ENCODE measurements at regions not wholly inside any gene's neighbourhood (a gene's known extent, or its start where the extent isn't known, plus 50 kb on each side); places are given as distances from the start of the nearest gene placed in this dataset.

GRCh38 chr15:39313467-39313866, 267.4 kb upstream of the THBS1 start:
- DNase-seq (ENCODE audit: low spot score) = no peak

GRCh38 chr15:39313881-39314280, 267.0 kb upstream of the THBS1 start:
- no peak for DNase-seq (ENCODE audit: low spot score)

DNA sequence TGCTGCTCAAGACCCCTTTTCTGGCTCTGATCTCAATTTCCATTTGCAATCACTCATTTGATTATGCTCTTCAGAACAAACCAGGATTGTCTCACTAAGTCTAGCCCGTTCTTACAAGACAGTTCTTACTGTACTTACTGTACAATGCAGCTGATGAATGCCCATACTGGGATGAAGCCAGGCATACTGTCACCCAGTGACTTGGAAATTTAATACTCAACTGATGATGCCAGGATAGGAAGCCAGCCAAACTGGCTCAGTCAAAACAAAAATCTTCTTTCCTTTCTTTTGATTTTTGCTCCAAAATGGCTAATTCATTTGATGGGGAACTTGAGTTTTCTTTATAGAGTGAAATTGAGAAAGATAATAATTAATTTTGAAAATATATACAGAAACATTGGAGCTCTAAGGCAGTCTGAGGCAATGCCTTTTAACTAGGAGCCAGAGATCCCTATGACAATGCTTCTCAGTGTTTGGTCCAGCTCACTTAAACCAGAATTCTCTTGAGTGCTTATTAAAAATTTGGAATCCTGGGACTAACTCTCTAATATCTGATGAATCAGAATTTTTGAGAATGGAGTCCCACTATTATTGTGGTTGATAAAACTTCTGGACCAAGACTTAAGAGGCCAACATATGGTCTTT, 265.6 kb upstream of the THBS1 start:
- no peak for DNase-seq (ENCODE audit: low spot score)

- DNase-seq (ENCODE audit: low spot score) = no peak
Observed at GRCh38 chr15:39317225-39317624, 263.7 kb upstream of the THBS1 start.

GRCh38 chr15:39318231-39318630, 262.6 kb upstream of the THBS1 start:
- DNase-seq (ENCODE audit: low spot score) = no peak

DNA sequence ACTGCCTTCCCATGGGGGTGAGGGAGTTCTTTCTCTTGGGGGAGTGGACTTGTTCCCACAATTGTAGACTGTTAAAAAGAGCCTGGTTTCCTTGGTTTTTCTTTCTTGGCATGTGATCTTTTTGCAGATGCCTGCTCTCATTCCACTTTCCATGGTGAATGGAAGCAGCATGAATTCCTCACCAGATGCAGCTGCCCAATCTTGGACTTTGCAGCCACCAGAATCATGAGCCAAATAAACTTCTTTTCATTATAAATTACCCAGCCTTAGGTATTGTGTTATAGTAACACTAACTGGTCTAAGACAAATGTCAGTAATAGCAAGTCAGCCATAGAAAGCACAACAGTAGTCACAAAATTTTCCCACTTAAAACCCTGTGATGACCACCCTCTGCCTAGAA, 260.5 kb upstream of the THBS1 start:
- DNase-seq (ENCODE audit: low spot score) = no peak

DNA sequence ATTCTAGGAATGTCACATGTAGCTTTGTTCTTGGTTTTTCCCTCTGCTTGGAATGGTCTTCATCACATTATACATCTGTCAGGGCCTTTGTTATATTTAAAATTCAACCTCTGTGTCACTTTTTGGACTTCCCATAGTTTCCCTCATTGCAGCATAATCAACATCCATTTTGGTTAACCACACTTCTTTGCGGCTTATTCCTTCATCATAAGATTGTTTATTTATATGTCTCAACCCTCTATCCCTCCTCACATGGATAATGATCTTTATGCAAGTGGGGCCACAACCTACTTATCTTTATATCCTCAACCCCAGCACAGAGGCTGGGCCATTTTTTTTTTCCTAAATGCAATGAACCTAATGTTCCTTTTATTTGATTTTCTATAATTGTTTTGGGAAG, 260.0 kb upstream of the THBS1 start:
- no peak for DNase-seq (ENCODE audit: low spot score)

DNA sequence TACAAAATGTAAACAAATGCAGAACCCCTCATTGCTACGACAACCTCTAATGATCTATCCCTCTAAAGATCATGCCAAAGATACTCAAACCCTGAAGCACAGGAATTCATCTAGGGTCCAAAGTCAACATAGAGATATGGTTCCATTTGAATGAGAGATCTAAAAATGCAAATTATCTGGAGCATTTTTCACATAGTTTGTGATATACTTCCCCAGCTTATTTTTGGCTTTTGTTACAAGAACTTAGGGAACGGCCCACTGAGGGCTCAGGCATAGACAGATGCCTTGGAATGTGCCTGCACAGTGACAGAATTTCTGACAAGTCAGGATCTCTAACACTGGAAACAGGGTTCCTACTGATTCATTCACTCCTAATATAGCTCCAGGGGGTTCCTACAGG, 258.9 kb upstream of the THBS1 start:
- DNase-seq (ENCODE audit: low spot score) = no peak

DNA sequence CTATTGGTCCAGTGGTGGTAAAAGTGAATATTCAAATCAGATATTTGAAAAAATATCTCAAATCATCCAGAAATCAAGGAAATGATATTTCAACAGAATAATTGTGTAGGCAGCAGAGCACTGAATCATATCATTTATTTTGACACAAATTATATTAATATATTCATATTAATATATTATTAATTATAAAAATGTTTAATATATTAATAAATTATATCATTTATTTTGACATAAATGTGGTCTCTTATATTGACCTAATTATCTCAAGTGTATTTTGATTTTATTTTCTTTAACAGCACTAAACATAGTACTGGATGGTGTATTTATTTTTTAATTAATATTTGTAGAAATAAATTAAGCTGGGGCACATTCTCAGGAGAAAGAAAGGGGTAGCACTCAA, 257.7 kb upstream of the THBS1 start:
- DNase-seq (ENCODE audit: low spot score) = no peak

GRCh38 chr15:39323706-39324105, 257.2 kb upstream of the THBS1 start:
- DNase-seq (ENCODE audit: low spot score) = no peak

DNA sequence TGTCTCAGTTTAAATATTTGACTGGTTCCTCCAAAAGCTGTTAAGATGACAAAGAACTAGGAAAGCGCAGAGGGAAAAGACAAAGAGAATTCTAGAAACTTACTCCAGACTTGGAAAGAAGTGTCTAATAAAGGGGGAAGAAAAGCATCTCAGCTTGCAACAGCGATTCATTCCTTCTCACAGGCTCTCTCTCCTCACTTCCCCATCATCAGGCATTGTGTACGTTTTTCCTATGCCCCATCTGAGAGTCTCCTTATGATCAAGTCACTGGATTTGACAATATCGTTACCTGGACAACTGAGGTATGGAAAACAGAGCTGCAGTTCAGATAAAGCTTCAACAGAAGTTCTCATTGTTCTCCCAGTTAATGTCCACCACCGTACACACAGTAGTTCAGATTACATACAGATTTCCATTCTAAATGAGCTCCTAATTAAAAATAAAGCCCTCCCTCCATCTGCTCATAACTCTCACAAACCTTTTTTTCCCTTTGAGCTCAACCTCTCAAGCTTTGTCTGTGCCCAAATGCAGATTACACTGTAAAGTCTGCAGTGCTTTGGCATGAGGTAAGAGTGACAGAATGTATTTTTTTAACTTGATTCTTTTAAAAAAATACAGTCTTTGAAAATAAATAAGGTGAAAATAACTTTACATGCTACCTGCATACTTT, 254.4 kb upstream of the THBS1 start:
- DNase-seq (ENCODE audit: low spot score) = no peak

DNA sequence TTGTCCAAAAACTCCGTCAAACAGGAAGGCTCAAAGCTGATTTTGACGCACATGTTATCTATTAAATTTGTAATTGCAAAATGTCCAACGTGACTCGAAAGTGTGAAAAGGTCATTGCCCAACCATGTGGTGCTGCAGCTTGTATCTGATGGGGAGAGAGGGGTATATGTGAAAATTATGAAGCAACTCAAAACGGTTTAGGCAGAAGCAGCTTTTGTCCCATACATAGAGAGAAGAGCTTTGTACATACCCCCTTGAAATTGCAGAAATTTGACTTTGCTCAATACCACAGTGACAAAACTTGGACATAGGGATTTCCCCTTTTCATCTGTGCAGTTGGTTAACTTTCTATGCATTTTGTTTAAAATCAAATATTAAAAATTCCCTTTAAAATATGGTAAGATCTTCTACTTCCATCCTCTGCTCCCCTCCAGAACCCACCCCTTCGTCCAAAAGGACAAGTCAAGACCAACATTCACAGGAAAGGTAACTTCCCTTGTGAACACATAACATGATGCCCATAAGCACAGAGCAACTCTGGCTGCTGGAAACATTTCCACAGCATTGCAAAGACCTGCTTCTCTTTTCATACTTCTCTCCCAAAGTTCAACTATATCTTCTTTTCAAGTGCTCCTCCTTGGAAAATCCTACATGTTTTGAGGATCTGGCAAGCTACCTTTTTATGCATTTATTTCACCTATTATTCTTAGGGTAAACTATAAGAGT, 253.7 kb upstream of the THBS1 start:
- no peak for DNase-seq (ENCODE audit: low spot score)

- DNase-seq (ENCODE audit: low spot score) = no peak
Observed at GRCh38 chr15:39330061-39330460, 250.8 kb upstream of the THBS1 start.

GRCh38 chr15:39331584-39331983, 249.3 kb upstream of the THBS1 start:
- no peak for DNase-seq (ENCODE audit: low spot score)

- no peak for DNase-seq (ENCODE audit: low spot score)
Observed at GRCh38 chr15:39332846-39333245, 248.0 kb upstream of the THBS1 start.

- no peak for DNase-seq (ENCODE audit: low spot score)
Observed at GRCh38 chr15:39333393-39333792, 247.5 kb upstream of the THBS1 start.

- no peak for DNase-seq (ENCODE audit: low spot score)
Observed at GRCh38 chr15:39333896-39334295, 247.0 kb upstream of the THBS1 start.

- DNase-seq (ENCODE audit: low spot score) = no peak
Observed at GRCh38 chr15:39336926-39337325, 244.0 kb upstream of the THBS1 start.

- DNase-seq (ENCODE audit: low spot score) = no peak
Observed at GRCh38 chr15:39338251-39338650, 242.6 kb upstream of the THBS1 start.

DNA sequence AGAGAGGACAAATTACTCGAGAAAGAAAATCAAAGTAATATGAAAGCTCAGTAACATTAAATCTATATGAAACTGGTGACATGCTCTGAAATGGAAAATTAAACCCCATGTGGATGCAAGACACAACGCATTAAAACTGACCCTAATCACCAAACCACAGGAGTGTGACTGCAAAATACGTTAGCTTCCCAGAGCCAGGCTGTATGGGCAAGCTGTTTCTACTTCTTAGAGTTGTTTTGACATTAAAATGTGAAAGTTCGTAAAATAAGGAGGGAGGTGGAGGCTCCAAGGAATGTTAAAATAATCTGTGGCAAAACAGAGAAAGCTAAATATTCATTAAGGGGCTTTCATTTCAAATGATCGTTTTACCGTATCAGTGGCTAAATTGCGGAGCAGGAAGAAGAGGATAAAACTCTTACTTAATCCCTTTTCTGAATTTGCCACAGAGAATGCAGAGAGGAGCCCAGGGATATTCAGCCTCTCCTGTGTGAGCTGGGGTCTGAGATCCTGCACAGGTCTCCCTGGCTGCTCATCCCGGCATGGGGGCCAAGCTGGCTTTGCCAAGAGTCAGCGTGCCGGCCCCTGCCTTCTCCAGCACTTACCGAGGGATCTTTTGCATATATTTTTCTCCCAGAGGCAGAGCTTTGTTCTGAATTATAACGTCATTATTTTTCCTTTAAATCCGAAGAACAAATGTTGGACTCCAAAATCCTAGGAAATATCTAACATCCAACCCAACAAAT, 239.8 kb upstream of the THBS1 start:
- no peak for DNase-seq (ENCODE audit: low spot score)

- DNase-seq (ENCODE audit: low spot score) = no peak
Observed at GRCh38 chr15:39344662-39345141, 236.2 kb upstream of the THBS1 start.

DNA sequence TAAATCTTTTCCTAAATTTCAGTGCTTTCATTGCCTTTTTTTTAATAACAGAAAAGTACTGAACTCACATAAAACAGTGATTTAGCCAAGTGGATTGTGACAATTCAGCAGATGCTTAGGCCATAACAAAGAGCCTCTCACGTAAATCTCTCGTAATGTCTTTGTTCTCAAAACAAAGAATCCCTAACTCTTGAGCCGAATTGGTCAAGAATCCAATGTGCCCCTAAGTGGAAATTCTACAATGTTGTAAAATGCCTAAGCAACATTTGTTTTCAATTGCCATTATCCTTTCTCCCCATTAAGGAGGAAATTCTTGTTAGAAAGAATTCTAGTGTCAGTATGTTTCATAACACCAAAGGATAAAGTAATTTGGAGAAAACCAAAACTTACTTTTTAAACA, 235.7 kb upstream of the THBS1 start:
- DNase-seq (ENCODE audit: low spot score) = no peak

- DNase-seq (ENCODE audit: low spot score) = no peak
Observed at GRCh38 chr15:39347453-39347852, 233.4 kb upstream of the THBS1 start.
